GM12878 (cell line): ENCODE measurements at regions not wholly inside any gene's neighbourhood (a gene's known extent, or its start where the extent isn't known, plus 50 kb on each side); places are given as distances from the start of the nearest gene placed in this dataset.

Experiments
- ATAC-seq: fragments of 200-7000 bp; cut with Tn5 transposase; 3 replicates; pipeline ENCODE4 v1.9.1; 2020; ENCODE audit warnings: mild to moderate bottlenecking, moderate library complexity
- BruUV-seq: library from RNA; stranded (reverse); fragments of 400-500 nt; replicated peaks from 2 replicates; lab custom pipeline; 2021; lab: Mats Ljungman, UMichigan
- CTCF ChIA-PET: fragments of 300-600 bp; sonication (Branson Sonifier 250); formaldehyde crosslinking; extraction: SDS; loops from one replicate; lab custom pipeline; 2021; ENCODE audit warnings: inconsistent platforms; lab: Yijun Ruan, JAX
- POLR2A ChIA-PET: fragments of 350-600 bp; formaldehyde crosslinking; extraction: SDS; loops from one replicate; lab custom pipeline; 2021; ENCODE audit warnings: inconsistent platforms; lab: Charles Lee
- RAD21 ChIA-PET: fragments of 300-600 bp; sonication (Branson Sonifier 250); formaldehyde crosslinking; loops from one replicate; lab custom pipeline; 2023; ENCODE audit warnings: antibody characterized with exemption; ENCODE audit not compliant: unreplicated experiment; lab: Charles Lee
- SMC1A ChIA-PET: fragments of 300-600 bp; sonication (Branson Sonifier 250); formaldehyde crosslinking; loops from one replicate; lab custom pipeline; 2023; ENCODE audit not compliant: unreplicated experiment, uncharacterized antibody; lab: Charles Lee
- DNase-seq: peaks from one replicate; pipeline ENCODE4 v3.0.0-alpha.2; 2011; ENCODE audit warnings: low read depth, low spot score
- FAIRE-seq: peaks from 3 replicates; lab custom pipeline; 2011; peaks lifted over from hg19 to GRCh38; lab: Jason Lieb, UNC
- H2AFZ ChIP-seq: 2 replicates; pipeline ENCODE4 v1.6.0; 2011; ENCODE audit warnings: low read depth, low read length, control low read depth; ENCODE audit not compliant: control insufficient read depth
- H3K27ac ChIP-seq: 2 replicates; pipeline ENCODE4 v1.5.1; 2011; ENCODE audit warnings: control low read depth; ENCODE audit not compliant: control insufficient read depth, insufficient read depth
- H3K27me3 ChIP-seq, 2 experiments: replicated peaks in 1 of 2; 2 replicates each; pipeline versions ENCODE4 v1.6.0 to v1.6.1; 2011; ENCODE audit warnings: low read length in 1 of 2; ENCODE audit not compliant: control insufficient read depth in 2 of 2, insufficient read depth in 2 of 2
- H3K36me3 ChIP-seq, 2 experiments: 2 replicates each; pipeline ENCODE4 v1.5.1; 2011; ENCODE audit warnings: low read length in 1 of 2; ENCODE audit not compliant: control insufficient read depth in 2 of 2, insufficient read depth in 2 of 2
- H3K4me1 ChIP-seq: 2 replicates; pipeline ENCODE4 v1.6.1; 2011; ENCODE audit warnings: mild to moderate bottlenecking, low read length, moderate library complexity, mixed read lengths; ENCODE audit not compliant: control insufficient read depth, insufficient read depth
- H3K4me2 ChIP-seq: 2 replicates; pipeline ENCODE4 v1.6.0; 2011; ENCODE audit warnings: control low read depth; ENCODE audit not compliant: control insufficient read depth, insufficient read depth
- H3K4me3 ChIP-seq: fragments of 200-600 bp; sonication (generic); 2 replicates; pipeline ENCODE4 v1.5.1; 2016
- H3K79me2 ChIP-seq: 2 replicates; pipeline ENCODE4 v1.6.0; 2011; ENCODE audit warnings: low read length; ENCODE audit not compliant: control insufficient read depth, insufficient read depth
- H3K9ac ChIP-seq: 2 replicates; pipeline ENCODE4 v1.8.0; 2011; ENCODE audit warnings: low read length, control low read depth, mixed read lengths; ENCODE audit not compliant: control insufficient read depth, insufficient read depth
- H3K9me3 ChIP-seq: replicated peaks from 3 replicates; pipeline ENCODE4 v1.5.1; 2011; ENCODE audit warnings: mild to moderate bottlenecking, low read length; ENCODE audit not compliant: control insufficient read depth, insufficient read depth
- H4K20me1 ChIP-seq: 2 replicates; pipeline ENCODE4 v1.6.0; 2011; ENCODE audit not compliant: control insufficient read depth, insufficient read depth
- BHLHE40 ChIP-seq, 2 experiments: fragments of 450-650 bp in 1 of 2; IDR thresholded peaks; 2 replicates each; pipeline ENCODE4 v1.6.1; 2011 to 2017; ENCODE audit warnings: low read depth in 2 of 2, borderline replicate concordance in 1 of 2, improper control_type of control experiment in 1 of 2, low read length in 1 of 2, mild to moderate bottlenecking in 1 of 2
- CBFB ChIP-seq: IDR thresholded peaks from 2 replicates; pipeline ENCODE4 v1.6.1; 2016; ENCODE audit warnings: antibody characterized with exemption, low read depth
- CEBPB ChIP-seq, 2 experiments: fragments of 150-350 bp in 1 of 2; IDR thresholded peaks; 2 replicates each; pipeline ENCODE4 v1.6.1; 2012 to 2014; ENCODE audit warnings: low read depth in 2 of 2, low read length in 2 of 2, borderline replicate concordance in 1 of 2, inconsistent platforms in 1 of 2
- DPF2 ChIP-seq: fragments of 450-650 bp; IDR thresholded peaks from 2 replicates; pipeline ENCODE4 v1.6.1; 2017; ENCODE audit warnings: mild to moderate bottlenecking
- EED ChIP-seq: sonication (generic); IDR thresholded peaks from 2 replicates; pipeline ENCODE4 v1.6.1; 2016; ENCODE audit warnings: antibody characterized with exemption, low read depth
- EGR1 ChIP-seq, 2 experiments: IDR thresholded peaks; 1 replicate in 1 of 2; 2 replicates in 1 of 2; pipeline ENCODE4 v1.6.1; 2011 to 2012; ENCODE audit warnings: low read depth in 2 of 2, low read length in 2 of 2, borderline replicate concordance in 1 of 2, mild to moderate bottlenecking in 1 of 2, moderate library complexity in 1 of 2
- MYB ChIP-seq: fragments of 150-350 bp; IDR thresholded peaks from 2 replicates; pipeline ENCODE4 v1.6.1; 2014; ENCODE audit warnings: mild to moderate bottlenecking, low read depth, low read length, borderline replicate concordance
- NBN ChIP-seq: fragments of 450-650 bp; IDR thresholded peaks from 2 replicates; pipeline ENCODE4 v1.6.1; 2016
- PAX8 ChIP-seq: fragments of 450-650 bp; IDR thresholded peaks from 2 replicates; pipeline ENCODE4 v1.6.1; 2017; ENCODE audit warnings: mild to moderate bottlenecking, moderate library complexity
- POLR2AphosphoS5 ChIP-seq: IDR thresholded peaks from 2 replicates; pipeline ENCODE4 v1.6.1; 2011; ENCODE audit warnings: mild to moderate bottlenecking, low read length, inconsistent platforms
- SREBF2 ChIP-seq: IDR thresholded peaks from 2 replicates; pipeline ENCODE4 v1.6.1; 2012; ENCODE audit warnings: mild to moderate bottlenecking, low read length
- SRF ChIP-seq, 2 experiments: IDR thresholded peaks; 2 replicates each; pipeline ENCODE4 v1.6.1; 2011; ENCODE audit warnings: low read depth in 2 of 2, low read length in 2 of 2, mild to moderate bottlenecking in 1 of 2, moderate library complexity in 1 of 2
- WGBS: methylation state at CpG from one replicate; pipeline ENCODE4 v1.1.6; 2016; ENCODE audit warnings: low lambda C conversion rate; ENCODE audit not compliant: insufficient replicate concordance, insufficient coverage; ENCODE audit errors: missing lambda C conversion rate; 5-methylcytosine and 5-hydroxymethylcytosine counted together
- in situ Hi-C: fragments of 300-500 bp; cut with MboI; formaldehyde crosslinking; loops from 9 replicates; pipeline ENCODE4 v1.14.3; 2018; ENCODE audit warnings: mixed read lengths
- intact Hi-C: fragments of 100-400 bp; cut with micrococcal nuclease; formaldehyde crosslinking; loops from one replicate; pipeline ENCODE4 v1.14.2; 2022; ENCODE audit not compliant: unreplicated experiment
- TF ChIP-seq, protein P1 (sequence below): fragments of 450-650 bp; IDR thresholded peaks from 2 replicates; pipeline ENCODE4 v1.6.1; 2017; ENCODE audit warnings: mild to moderate bottlenecking, moderate library complexity
- TF ChIP-seq, protein P2 (sequence below): IDR thresholded peaks from 2 replicates; pipeline ENCODE4 v1.6.1; 2012; ENCODE audit warnings: low read depth, low read length, improper control_type of control experiment
- TF ChIP-seq, protein P3 (sequence below): IDR thresholded peaks from 2 replicates; pipeline ENCODE4 v1.6.1; 2012; ENCODE audit warnings: improper control_type of control experiment, low read depth, low read length; ENCODE audit not compliant: insufficient replicate concordance
- TF ChIP-seq, protein P4 (sequence below): IDR thresholded peaks from 2 replicates; pipeline ENCODE4 v1.6.1; 2012; ENCODE audit warnings: low read depth, low read length, improper control_type of control experiment

DNA sequence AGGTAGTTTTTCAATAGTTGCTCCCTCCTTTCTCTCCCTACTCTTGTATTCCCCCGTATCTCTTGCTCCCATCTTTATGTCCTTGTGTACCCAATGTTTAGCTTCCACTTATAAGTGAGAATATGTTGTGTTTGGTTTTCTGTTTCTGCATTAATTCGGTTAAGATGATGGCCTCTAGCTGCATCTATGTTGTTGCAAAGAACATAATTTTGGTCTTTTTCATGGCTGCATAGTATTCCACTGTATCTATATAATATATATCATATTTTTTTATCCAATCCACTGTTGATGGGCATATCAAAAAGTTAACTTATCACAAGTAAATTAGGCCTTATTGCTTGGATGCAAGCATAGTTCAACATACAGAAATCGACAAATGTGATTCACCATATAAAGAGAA lies 594.0 kb downstream of the TYW1 start:
- Histone ChIP-seq H3K79me2 (no peaks in the 10 kb centered on the region), H3K36me3 (no peaks in the 10 kb centered on the region), H3K4me2 (no peak overlapping the region), H3K4me3 (no peak overlapping the region), H3K4me1 (no peaks in the 10 kb centered on the region), H4K20me1 (no peaks in the 10 kb centered on the region), H3K9ac (no peak overlapping the region), H3K27ac (no peak overlapping the region), H3K9me3 (no peaks in the 10 kb centered on the region), H3K27me3 (no peaks in the 10 kb centered on the region), H2AFZ (no peak overlapping the region)
- SMC1A ChIA-PET, result no interaction called here
- no TSS peak for BruUV-seq
- intact Hi-C loops, result no loop called here
- RAD21 ChIA-PET, result no interaction called here
- WGBS, result 56% methylated on average over 3 of the region's 3 CpGs
- CTCF ChIA-PET, result no interaction called here
- ATAC-seq, result no peak
- FAIRE-seq, result no peak
- in situ Hi-C loops, result no loop called here
- POLR2A ChIA-PET, result no interaction called here
- DNase-seq, result no peak
- TF ChIP-seq CEBPB (IDR thresholded peaks at IDR 0.05; ENCODE audit: borderline replicate concordance in 1 of 2, low read depth in 2 of 2, low read length in 2 of 2) (no peak), BHLHE40 (IDR thresholded peaks at IDR 0.05; ENCODE audit: borderline replicate concordance in 1 of 2, low read depth in 2 of 2, low read length in 1 of 2) (no peak), SREBF2 (no peak), SRF (IDR thresholded peaks at IDR 0.05; ENCODE audit: low read depth in 2 of 2, low read length in 2 of 2) (no peak), DPF2 (no peak), MYB (no peak), NBN (no peak), EGR1 (IDR thresholded peaks at IDR 0.05; ENCODE audit: borderline replicate concordance in 1 of 2, low read depth in 2 of 2, low read length in 2 of 2) (no peak), PAX8 (no peak), EED (no peak), CBFB (no peak), POLR2AphosphoS5 (no peak)
- TF ChIP-seq, protein P1, sequence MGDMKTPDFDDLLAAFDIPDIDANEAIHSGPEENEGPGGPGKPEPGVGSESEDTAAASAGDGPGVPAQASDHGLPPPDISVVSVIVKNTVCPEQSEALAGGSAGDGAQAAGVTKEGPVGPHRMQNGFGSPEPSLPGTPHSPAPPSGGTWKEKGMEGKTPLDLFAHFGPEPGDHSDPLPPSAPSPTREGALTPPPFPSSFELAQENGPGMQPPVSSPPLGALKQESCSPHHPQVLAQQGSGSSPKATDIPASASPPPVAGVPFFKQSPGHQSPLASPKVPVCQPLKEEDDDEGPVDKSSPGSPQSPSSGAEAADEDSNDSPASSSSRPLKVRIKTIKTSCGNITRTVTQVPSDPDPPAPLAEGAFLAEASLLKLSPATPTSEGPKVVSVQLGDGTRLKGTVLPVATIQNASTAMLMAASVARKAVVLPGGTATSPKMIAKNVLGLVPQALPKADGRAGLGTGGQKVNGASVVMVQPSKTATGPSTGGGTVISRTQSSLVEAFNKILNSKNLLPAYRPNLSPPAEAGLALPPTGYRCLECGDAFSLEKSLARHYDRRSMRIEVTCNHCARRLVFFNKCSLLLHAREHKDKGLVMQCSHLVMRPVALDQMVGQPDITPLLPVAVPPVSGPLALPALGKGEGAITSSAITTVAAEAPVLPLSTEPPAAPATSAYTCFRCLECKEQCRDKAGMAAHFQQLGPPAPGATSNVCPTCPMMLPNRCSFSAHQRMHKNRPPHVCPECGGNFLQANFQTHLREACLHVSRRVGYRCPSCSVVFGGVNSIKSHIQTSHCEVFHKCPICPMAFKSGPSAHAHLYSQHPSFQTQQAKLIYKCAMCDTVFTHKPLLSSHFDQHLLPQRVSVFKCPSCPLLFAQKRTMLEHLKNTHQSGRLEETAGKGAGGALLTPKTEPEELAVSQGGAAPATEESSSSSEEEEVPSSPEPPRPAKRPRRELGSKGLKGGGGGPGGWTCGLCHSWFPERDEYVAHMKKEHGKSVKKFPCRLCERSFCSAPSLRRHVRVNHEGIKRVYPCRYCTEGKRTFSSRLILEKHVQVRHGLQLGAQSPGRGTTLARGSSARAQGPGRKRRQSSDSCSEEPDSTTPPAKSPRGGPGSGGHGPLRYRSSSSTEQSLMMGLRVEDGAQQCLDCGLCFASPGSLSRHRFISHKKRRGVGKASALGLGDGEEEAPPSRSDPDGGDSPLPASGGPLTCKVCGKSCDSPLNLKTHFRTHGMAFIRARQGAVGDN, result no peak
- TF ChIP-seq, protein P2, sequence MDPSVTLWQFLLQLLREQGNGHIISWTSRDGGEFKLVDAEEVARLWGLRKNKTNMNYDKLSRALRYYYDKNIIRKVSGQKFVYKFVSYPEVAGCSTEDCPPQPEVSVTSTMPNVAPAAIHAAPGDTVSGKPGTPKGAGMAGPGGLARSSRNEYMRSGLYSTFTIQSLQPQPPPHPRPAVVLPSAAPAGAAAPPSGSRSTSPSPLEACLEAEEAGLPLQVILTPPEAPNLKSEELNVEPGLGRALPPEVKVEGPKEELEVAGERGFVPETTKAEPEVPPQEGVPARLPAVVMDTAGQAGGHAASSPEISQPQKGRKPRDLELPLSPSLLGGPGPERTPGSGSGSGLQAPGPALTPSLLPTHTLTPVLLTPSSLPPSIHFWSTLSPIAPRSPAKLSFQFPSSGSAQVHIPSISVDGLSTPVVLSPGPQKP, result no peak
- TF ChIP-seq, protein P3, sequence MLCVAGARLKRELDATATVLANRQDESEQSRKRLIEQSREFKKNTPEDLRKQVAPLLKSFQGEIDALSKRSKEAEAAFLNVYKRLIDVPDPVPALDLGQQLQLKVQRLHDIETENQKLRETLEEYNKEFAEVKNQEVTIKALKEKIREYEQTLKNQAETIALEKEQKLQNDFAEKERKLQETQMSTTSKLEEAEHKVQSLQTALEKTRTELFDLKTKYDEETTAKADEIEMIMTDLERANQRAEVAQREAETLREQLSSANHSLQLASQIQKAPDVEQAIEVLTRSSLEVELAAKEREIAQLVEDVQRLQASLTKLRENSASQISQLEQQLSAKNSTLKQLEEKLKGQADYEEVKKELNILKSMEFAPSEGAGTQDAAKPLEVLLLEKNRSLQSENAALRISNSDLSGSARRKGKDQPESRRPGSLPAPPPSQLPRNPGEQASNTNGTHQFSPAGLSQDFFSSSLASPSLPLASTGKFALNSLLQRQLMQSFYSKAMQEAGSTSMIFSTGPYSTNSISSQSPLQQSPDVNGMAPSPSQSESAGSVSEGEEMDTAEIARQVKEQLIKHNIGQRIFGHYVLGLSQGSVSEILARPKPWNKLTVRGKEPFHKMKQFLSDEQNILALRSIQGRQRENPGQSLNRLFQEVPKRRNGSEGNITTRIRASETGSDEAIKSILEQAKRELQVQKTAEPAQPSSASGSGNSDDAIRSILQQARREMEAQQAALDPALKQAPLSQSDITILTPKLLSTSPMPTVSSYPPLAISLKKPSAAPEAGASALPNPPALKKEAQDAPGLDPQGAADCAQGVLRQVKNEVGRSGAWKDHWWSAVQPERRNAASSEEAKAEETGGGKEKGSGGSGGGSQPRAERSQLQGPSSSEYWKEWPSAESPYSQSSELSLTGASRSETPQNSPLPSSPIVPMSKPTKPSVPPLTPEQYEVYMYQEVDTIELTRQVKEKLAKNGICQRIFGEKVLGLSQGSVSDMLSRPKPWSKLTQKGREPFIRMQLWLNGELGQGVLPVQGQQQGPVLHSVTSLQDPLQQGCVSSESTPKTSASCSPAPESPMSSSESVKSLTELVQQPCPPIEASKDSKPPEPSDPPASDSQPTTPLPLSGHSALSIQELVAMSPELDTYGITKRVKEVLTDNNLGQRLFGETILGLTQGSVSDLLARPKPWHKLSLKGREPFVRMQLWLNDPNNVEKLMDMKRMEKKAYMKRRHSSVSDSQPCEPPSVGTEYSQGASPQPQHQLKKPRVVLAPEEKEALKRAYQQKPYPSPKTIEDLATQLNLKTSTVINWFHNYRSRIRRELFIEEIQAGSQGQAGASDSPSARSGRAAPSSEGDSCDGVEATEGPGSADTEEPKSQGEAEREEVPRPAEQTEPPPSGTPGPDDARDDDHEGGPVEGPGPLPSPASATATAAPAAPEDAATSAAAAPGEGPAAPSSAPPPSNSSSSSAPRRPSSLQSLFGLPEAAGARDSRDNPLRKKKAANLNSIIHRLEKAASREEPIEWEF, result no peak
- TF ChIP-seq, protein P4, sequence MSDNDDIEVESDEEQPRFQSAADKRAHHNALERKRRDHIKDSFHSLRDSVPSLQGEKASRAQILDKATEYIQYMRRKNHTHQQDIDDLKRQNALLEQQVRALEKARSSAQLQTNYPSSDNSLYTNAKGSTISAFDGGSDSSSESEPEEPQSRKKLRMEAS, result no peak
